Fibroblast of villous mesenchyme (primary cell): ENCODE measurements at regions not wholly inside any gene's neighbourhood (a gene's known extent, or its start where the extent isn't known, plus 50 kb on each side); places are given as distances from the start of the nearest gene placed in this dataset.
"Not testable (repeated sequence)": the region's sequence is repeated elsewhere in the genome, so short reads cannot be mapped to it uniquely, and the experiment has no call there.

ENCODE experiments used
- DNase-seq: peaks from one replicate; pipeline ENCODE4 v3.0.0-alpha.2; 2010; ENCODE audit warnings: low read depth
- H3K4me3 ChIP-seq: 2 replicates; pipeline ENCODE4 v1.5.1; 2011; ENCODE audit warnings: low read depth, mild to moderate bottlenecking, low read length
- CTCF ChIP-seq: IDR thresholded peaks from 2 replicates; pipeline ENCODE4 v1.5.1; 2012; ENCODE audit warnings: low read depth, mild to moderate bottlenecking, low read length; ENCODE audit not compliant: insufficient read depth

GRCh38 chrX:16067886-16068515 lies 55.4 kb upstream of the GRPR start:
- TF ChIP-seq CTCF: no peak
- H3K4me3 ChIP-seq: no peak overlapping the region

GRCh38 chrX:16063921-16064320 lies 59.4 kb upstream of the GRPR start:
- no peak overlapping the region for H3K4me3 ChIP-seq
- no peak for DNase-seq
- no peak for TF ChIP-seq CTCF

More at GRCh38 chrX:16067886-16068515, 55.4 kb upstream of the GRPR start:
- DNase-seq: no peak

GRCh38 chrX:16063141-16063540 lies 60.2 kb upstream of the GRPR start:
- DNase-seq: no peak
- TF ChIP-seq CTCF: no peak
- no peak overlapping the region for H3K4me3 ChIP-seq

- H3K4me3 ChIP-seq: no peak overlapping the region
- no peak for DNase-seq
- TF ChIP-seq CTCF: no peak
These were observed 62.1 kb upstream of the GRPR start for GRCh38 chrX:16061296-16061695.

GRCh38 chrX:16060252-16060651 lies 63.1 kb upstream of the GRPR start:
- DNase-seq: no peak
- H3K4me3 ChIP-seq: no peak overlapping the region
- no peak for TF ChIP-seq CTCF

GRCh38 chrX:16049126-16049525 lies 74.2 kb upstream of the GRPR start:
- not testable (repeated sequence) for DNase-seq, H3K4me3 ChIP-seq

GRCh38 chrX:16042980-16043379 lies 80.4 kb upstream of the GRPR start:
- DNase-seq: no peak
- no peak for TF ChIP-seq CTCF
- H3K4me3 ChIP-seq: no peak overlapping the region
